ENCODE measurements at regions not wholly inside any gene's neighbourhood (a gene's known extent, or its start where the extent isn't known, plus 50 kb on each side); places are given as distances from the start of the nearest gene placed in this dataset.

GRCh38 chr2:83022631-83023210 lies 1436.4 kb downstream of the SUCLG1 start:
- no peak for TF ChIP-seq EZH2 (IDR thresholded peaks at IDR 0.05; ENCODE audit: insufficient read depth, poor library complexity, severe bottlenecking)
- TF ChIP-seq EZH2phosphoT487 (IDR thresholded peaks at IDR 0.05; ENCODE audit: insufficient read depth, low read depth), result no peak

All from GM23248 (cell line).